CD4-positive, alpha-beta T cell treated with Interferon alpha-2 for 1 hour (primary cell): ENCODE measurements at regions not wholly inside any gene's neighbourhood (a gene's known extent, or its start where the extent isn't known, plus 50 kb on each side); places are given as distances from the start of the nearest gene placed in this dataset.

ENCODE experiments used
- DNase-seq, 2 donors: peaks; one replicate each; pipeline ENCODE4 v3.0.0-alpha.2; 2020 to 2022

DNA sequence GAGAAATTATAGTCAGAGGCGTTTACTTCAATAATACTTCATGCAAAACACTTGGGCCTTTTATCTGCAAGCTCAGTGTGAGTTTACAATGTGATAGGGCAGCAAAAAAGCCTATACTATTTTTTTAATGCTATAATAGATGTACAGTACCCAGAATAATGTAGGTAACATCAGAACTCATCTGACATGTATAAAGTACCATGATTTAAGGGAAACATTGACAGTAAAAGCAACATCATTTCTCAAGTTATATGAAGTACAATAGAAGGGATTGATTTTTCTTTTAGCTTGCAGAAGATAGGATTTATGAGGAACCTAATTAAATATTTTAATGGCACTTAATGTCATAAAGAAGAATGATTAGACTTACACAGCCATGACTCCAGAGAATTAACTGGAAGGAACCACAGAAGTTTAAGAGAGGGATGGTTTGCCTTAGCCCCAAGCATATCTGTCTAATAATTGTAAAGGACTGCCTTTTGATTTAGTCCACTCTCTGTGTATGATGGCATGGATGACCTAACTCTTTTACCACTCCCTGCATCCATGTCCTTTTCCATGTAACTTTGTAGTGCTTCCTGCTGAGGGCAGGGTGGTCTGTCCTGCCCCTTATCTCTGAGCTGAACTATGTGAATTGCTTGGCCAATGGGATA lies 55.9 kb upstream of the MIS18BP1 start:
- no peak for DNase-seq
